H9 (cell line): ENCODE measurements at regions not wholly inside any gene's neighbourhood (a gene's known extent, or its start where the extent isn't known, plus 50 kb on each side); places are given as distances from the start of the nearest gene placed in this dataset.

ENCODE experiments used
- DNase-seq: peaks from one replicate; pipeline ENCODE4 v3.0.0-alpha.2; 2017
- H2AFZ ChIP-seq: one replicate; pipeline ENCODE4 v1.6.1; 2013; ENCODE audit warnings: mild to moderate bottlenecking, low read length, control low read depth, moderate library complexity
- H2AK5ac ChIP-seq: 2 replicates; pipeline ENCODE4 v1.6.1; 2013; ENCODE audit warnings: low read length, control low read depth, mixed read lengths; ENCODE audit not compliant: insufficient read length
- H2BK120ac ChIP-seq: one replicate; pipeline ENCODE4 v1.6.1; 2013; ENCODE audit warnings: low read depth, mild to moderate bottlenecking, low read length, control low read depth, inconsistent platforms; ENCODE audit not compliant: poor library complexity, severe bottlenecking
- H2BK12ac ChIP-seq: 2 replicates; pipeline ENCODE4 v1.6.1; 2013; ENCODE audit warnings: low read length, control low read depth, mixed read lengths, low read depth; ENCODE audit not compliant: insufficient read length
- H2BK15ac ChIP-seq: 2 replicates; pipeline ENCODE4 v1.6.1; 2013; ENCODE audit warnings: low read depth, low read length, control low read depth
- H2BK20ac ChIP-seq: one replicate; pipeline ENCODE4 v1.6.1; 2013; ENCODE audit warnings: low read depth, mild to moderate bottlenecking, low read length, control low read depth, inconsistent platforms; ENCODE audit not compliant: poor library complexity, severe bottlenecking
- H2BK5ac ChIP-seq: 2 replicates; pipeline ENCODE4 v1.6.1; 2013; ENCODE audit warnings: low read length, control low read depth, mixed read lengths; ENCODE audit not compliant: insufficient read length
- H3K14ac ChIP-seq: 2 replicates; pipeline ENCODE4 v1.6.1; 2013; ENCODE audit warnings: low read length, control low read depth; ENCODE audit not compliant: insufficient read depth
- H3K18ac ChIP-seq: 2 replicates; pipeline ENCODE4 v1.6.1; 2013; ENCODE audit warnings: low read depth, mild to moderate bottlenecking, mixed read lengths, low read length, control low read depth; ENCODE audit not compliant: insufficient read length
- H3K23ac ChIP-seq: 2 replicates; pipeline ENCODE4 v1.6.1; 2013; ENCODE audit warnings: low read length, control low read depth, mixed read lengths, low read depth; ENCODE audit not compliant: insufficient read length
- H3K23me2 ChIP-seq: 2 replicates; pipeline ENCODE4 v1.6.1; 2013; ENCODE audit warnings: low read depth, mild to moderate bottlenecking, mixed read lengths, low read length, control low read depth; ENCODE audit not compliant: insufficient read length, poor library complexity, severe bottlenecking
- H3K27ac ChIP-seq: 2 replicates; pipeline ENCODE4 v1.5.1; 2013; ENCODE audit warnings: low read length, control low read depth, mixed read lengths, low read depth; ENCODE audit not compliant: insufficient read length
- H3K27me3 ChIP-seq: 2 replicates; pipeline ENCODE4 v1.6.1; 2013; ENCODE audit warnings: low read length, control low read depth, inconsistent platforms; ENCODE audit not compliant: insufficient read depth
- H3K4ac ChIP-seq: 2 replicates; pipeline ENCODE4 v1.6.1; 2013; ENCODE audit warnings: low read depth, mild to moderate bottlenecking, control low read depth, inconsistent platforms, low read length, moderate library complexity
- H3K4me1 ChIP-seq: 2 replicates; pipeline ENCODE4 v1.6.1; 2013; ENCODE audit warnings: low read length, control low read depth, inconsistent platforms; ENCODE audit not compliant: insufficient read depth
- H3K4me2 ChIP-seq: 2 replicates; pipeline ENCODE4 v1.6.1; 2013; ENCODE audit warnings: low read length, control low read depth, mixed read lengths; ENCODE audit not compliant: insufficient read length, insufficient read depth
- H3K56ac ChIP-seq: 2 replicates; pipeline ENCODE4 v1.6.1; 2013; ENCODE audit warnings: low read depth, mild to moderate bottlenecking, mixed read lengths, low read length, control low read depth; ENCODE audit not compliant: insufficient read length
- H3K79me1 ChIP-seq: 2 replicates; pipeline ENCODE4 v1.6.1; 2013; ENCODE audit warnings: low read depth, mild to moderate bottlenecking, moderate library complexity, low read length, control low read depth, inconsistent platforms; ENCODE audit not compliant: insufficient read depth, poor library complexity, severe bottlenecking
- H3K79me2 ChIP-seq: 2 replicates; pipeline ENCODE4 v1.6.1; 2013; ENCODE audit warnings: low read length, control low read depth, inconsistent platforms; ENCODE audit not compliant: insufficient read depth
- H3K9ac ChIP-seq: 2 replicates; pipeline ENCODE4 v1.6.1; 2013; ENCODE audit warnings: low read length, control low read depth, mixed read lengths; ENCODE audit not compliant: insufficient read length; ENCODE audit errors: extremely low read depth
- H3K9me3 ChIP-seq: one replicate; pipeline ENCODE4 v1.6.1; 2013; ENCODE audit warnings: low read depth, low read length, inconsistent platforms; ENCODE audit not compliant: control insufficient read depth
- H3T11ph ChIP-seq: one replicate; pipeline ENCODE4 v1.6.1; 2013; ENCODE audit warnings: mild to moderate bottlenecking, low read length, control low read depth, inconsistent platforms
- H4K20me1 ChIP-seq: one replicate; pipeline ENCODE4 v1.6.1; 2013; ENCODE audit not compliant: control insufficient read depth, insufficient read length, insufficient read depth
- H4K5ac ChIP-seq: 2 replicates; pipeline ENCODE4 v1.6.1; 2013; ENCODE audit warnings: low read depth, mild to moderate bottlenecking, mixed read lengths, low read length, control low read depth; ENCODE audit not compliant: insufficient read length
- H4K8ac ChIP-seq: replicated peaks from 2 replicates; pipeline ENCODE4 v1.6.1; 2013; ENCODE audit warnings: low read length, control low read depth, mixed read lengths, low read depth; ENCODE audit not compliant: insufficient read length
- H4K91ac ChIP-seq: 2 replicates; pipeline ENCODE4 v1.6.1; 2013; ENCODE audit warnings: low read depth, mild to moderate bottlenecking, moderate library complexity, mixed read lengths, low read length, control low read depth; ENCODE audit not compliant: insufficient read length
- H3K27ac Mint-ChIP-seq, 3 experiments: 2 replicates in 2 of 3; 3 replicates in 1 of 3; pipeline ENCODE4 v1.8.0; 2020 to 2021; ENCODE audit warnings: mixed read lengths in 3 of 3, mild to moderate bottlenecking in 1 of 3, moderate library complexity in 1 of 3
- H3K27me3 Mint-ChIP-seq: 2 replicates; pipeline ENCODE4 v1.8.0; 2021; ENCODE audit warnings: low read depth, mild to moderate bottlenecking, moderate library complexity, mixed read lengths
- H3K36me3 Mint-ChIP-seq, 3 experiments: 2 replicates in 2 of 3; 3 replicates in 1 of 3; pipeline ENCODE4 v1.8.0; 2020 to 2021; ENCODE audit warnings: low read depth in 3 of 3, mixed read lengths in 3 of 3; ENCODE audit not compliant: insufficient read depth in 1 of 3
- H3K4me1 Mint-ChIP-seq, 2 experiments: 2 replicates each; pipeline ENCODE4 v1.8.0; 2020; ENCODE audit warnings: mixed read lengths in 2 of 2
- H3K4me3 Mint-ChIP-seq, 2 experiments: 2 replicates in 1 of 2; 3 replicates in 1 of 2; pipeline ENCODE4 v1.8.0; 2020 to 2021; ENCODE audit warnings: mild to moderate bottlenecking in 2 of 2, mixed read lengths in 2 of 2, moderate library complexity in 1 of 2
- H3K9me3 Mint-ChIP-seq, 2 experiments: 2 replicates in 1 of 2; 3 replicates in 1 of 2; pipeline ENCODE4 v1.8.0; 2020; ENCODE audit warnings: mild to moderate bottlenecking in 2 of 2, mixed read lengths in 2 of 2, moderate library complexity in 1 of 2
- WGBS: extraction: QIAGEN DNeasy Blood & Tissue Kit; methylation state at CpG from one replicate; pipeline ENCODE4 v1.1.7; 2013; ENCODE audit warnings: missing lambda C conversion rate, low lambda C conversion rate, mixed read lengths; ENCODE audit not compliant: insufficient read length; ENCODE audit errors: extremely low coverage; 5-methylcytosine and 5-hydroxymethylcytosine counted together
- TF ChIP-seq, protein P1 (sequence below): fragments of 200-600 bp; sonication (generic); conservative IDR thresholded peaks from 3 replicates; pipeline ENCODE4 v1.8.0; 2021; ENCODE audit warnings: antibody characterized with exemption, mild to moderate bottlenecking

DNA sequence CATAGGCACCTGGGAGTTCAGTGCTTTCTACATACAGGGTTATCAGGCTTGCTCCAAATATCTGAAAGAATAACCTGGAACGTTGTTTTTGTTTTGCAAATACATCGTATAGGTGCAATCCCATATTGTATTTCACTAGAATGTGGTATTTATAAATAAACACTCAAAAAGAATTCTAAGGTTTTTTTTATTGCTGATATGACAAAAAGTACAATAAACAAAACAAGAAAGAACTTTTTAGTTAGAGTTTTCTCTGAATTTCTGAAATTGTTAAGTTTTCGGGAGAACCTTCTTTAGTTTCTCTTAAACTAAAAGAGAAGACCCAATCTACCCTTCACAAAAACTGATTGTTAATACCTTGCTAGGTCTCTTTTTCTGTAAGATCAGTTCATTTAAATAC is 225.8 kb downstream of the CCDC59 start:
- H3K9me3 ChIP-seq: no peaks in the 10 kb centered on the region
- H2BK5ac ChIP-seq: no peak overlapping the region
- no peaks in the 10 kb centered on the region for H3K79me1 ChIP-seq
- H3K9ac ChIP-seq: no peak overlapping the region
- H3K27ac Mint-ChIP-seq: no peak overlapping the region
- no peaks in the 10 kb centered on the region; a peak in 2 of 7 replicates for H3K36me3 Mint-ChIP-seq
- H3K79me2 ChIP-seq: no peaks in the 10 kb centered on the region
- H4K91ac ChIP-seq: no peak overlapping the region
- no peak overlapping the region for H4K5ac ChIP-seq
- H2AFZ ChIP-seq: no peak overlapping the region
- H3K9me3 Mint-ChIP-seq: peaks cover 0 to 6% of the 10 kb centered on the region in 2 experiments; a peak in 4 of 5 replicates
- no peak overlapping the region for H3K4me3 Mint-ChIP-seq
- TF ChIP-seq, protein P1, sequence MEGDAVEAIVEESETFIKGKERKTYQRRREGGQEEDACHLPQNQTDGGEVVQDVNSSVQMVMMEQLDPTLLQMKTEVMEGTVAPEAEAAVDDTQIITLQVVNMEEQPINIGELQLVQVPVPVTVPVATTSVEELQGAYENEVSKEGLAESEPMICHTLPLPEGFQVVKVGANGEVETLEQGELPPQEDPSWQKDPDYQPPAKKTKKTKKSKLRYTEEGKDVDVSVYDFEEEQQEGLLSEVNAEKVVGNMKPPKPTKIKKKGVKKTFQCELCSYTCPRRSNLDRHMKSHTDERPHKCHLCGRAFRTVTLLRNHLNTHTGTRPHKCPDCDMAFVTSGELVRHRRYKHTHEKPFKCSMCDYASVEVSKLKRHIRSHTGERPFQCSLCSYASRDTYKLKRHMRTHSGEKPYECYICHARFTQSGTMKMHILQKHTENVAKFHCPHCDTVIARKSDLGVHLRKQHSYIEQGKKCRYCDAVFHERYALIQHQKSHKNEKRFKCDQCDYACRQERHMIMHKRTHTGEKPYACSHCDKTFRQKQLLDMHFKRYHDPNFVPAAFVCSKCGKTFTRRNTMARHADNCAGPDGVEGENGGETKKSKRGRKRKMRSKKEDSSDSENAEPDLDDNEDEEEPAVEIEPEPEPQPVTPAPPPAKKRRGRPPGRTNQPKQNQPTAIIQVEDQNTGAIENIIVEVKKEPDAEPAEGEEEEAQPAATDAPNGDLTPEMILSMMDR: no peak
- no peaks in the 10 kb centered on the region for H3K27me3 Mint-ChIP-seq
- H3K23me2 ChIP-seq: no peaks in the 10 kb centered on the region
- H3K27ac ChIP-seq: no peak overlapping the region
- no peak overlapping the region for H2BK120ac ChIP-seq
- no peak overlapping the region for H2BK20ac ChIP-seq
- no peak overlapping the region for H3K18ac ChIP-seq
- H2BK15ac ChIP-seq: no peak overlapping the region
- no peak for DNase-seq
- no peak overlapping the region for H3K4ac ChIP-seq
- no peaks in the 10 kb centered on the region for H3K27me3 ChIP-seq
- no peak overlapping the region for H3T11ph ChIP-seq
- no peak overlapping the region for H4K8ac ChIP-seq
- no peak overlapping the region for H3K14ac ChIP-seq
- no peak overlapping the region for H2BK12ac ChIP-seq
- no peak overlapping the region for H3K23ac ChIP-seq
- H3K4me2 ChIP-seq: no peak overlapping the region
- H4K20me1 ChIP-seq: no peaks in the 10 kb centered on the region
- H3K4me1 ChIP-seq: no peaks in the 10 kb centered on the region
- H2AK5ac ChIP-seq: no peak overlapping the region
- H3K4me1 Mint-ChIP-seq: no peaks in the 10 kb centered on the region
- H3K56ac ChIP-seq: no peak overlapping the region
- WGBS: no CpG with 5 or more reads among the region's 3 CpGs
